SU-DHL-6 (cell line): ENCODE measurements at regions not wholly inside any gene's neighbourhood (a gene's known extent, or its start where the extent isn't known, plus 50 kb on each side); places are given as distances from the start of the nearest gene placed in this dataset.

Source experiments
- CTCF ChIP-seq: fragments of 200-600 bp; sonication (generic); IDR thresholded peaks from one replicate; pipeline ENCODE4 v1.5.1; 2017; ENCODE audit warnings: antibody characterized with exemption, mild to moderate bottlenecking, low read length, moderate library complexity; ENCODE audit not compliant: insufficient read depth, poor library complexity, severe bottlenecking
- EZH2phosphoT487 ChIP-seq: fragments of 200-600 bp; sonication (generic), shearing (Covaris generic); conservative IDR thresholded peaks from 2 replicates; pipeline ENCODE4 v1.6.1; 2018; ENCODE audit warnings: mild to moderate bottlenecking, antibody characterized with exemption, low read length, moderate library complexity, mixed read lengths

GRCh38 chr1:59143133-59143487 lies 153.8 kb upstream of the FGGY start:
- TF ChIP-seq CTCF (no peak), EZH2phosphoT487 (no peak)
